HepG2 (cell line): ENCODE measurements at regions not wholly inside any gene's neighbourhood (a gene's known extent, or its start where the extent isn't known, plus 50 kb on each side); places are given as distances from the start of the nearest gene placed in this dataset.

Experiments used
- ATAC-seq: fragments of 200-7000 bp; cut with Tn5 transposase; 3 replicates; pipeline ENCODE4 v1.9.1; 2020; ENCODE audit warnings: mild to moderate bottlenecking, moderate library complexity
- BruUV-seq: library from RNA; stranded (reverse); fragments of 400-500 nt; replicated peaks from 2 replicates; lab custom pipeline; 2021; lab: Mats Ljungman, UMichigan
- CTCF ChIA-PET: fragments of 300-600 bp; formaldehyde crosslinking; extraction: SDS; loops from one replicate; lab custom pipeline; 2021; ENCODE audit warnings: low total read pairs, inconsistent platforms, low intra/inter-chr PET ratio; lab: Yijun Ruan, JAX
- POLR2A ChIA-PET: fragments of 350-600 bp; sonication (Branson Sonifier 250); formaldehyde crosslinking; loops from one replicate; lab custom pipeline; 2020; ENCODE audit warnings: antibody characterized with exemption, inconsistent platforms; lab: Yijun Ruan, JAX
- DNase-seq: peaks from one replicate; pipeline ENCODE4 v3.0.0-alpha.2; 2015; ENCODE audit warnings: low spot score
- FAIRE-seq: peaks from 3 replicates; lab custom pipeline; 2011; peaks lifted over from hg19 to GRCh38; lab: Jason Lieb, UNC
- H2AFZ ChIP-seq: one replicate; pipeline ENCODE4 v1.6.1; 2011; ENCODE audit warnings: low read length, inconsistent platforms
- H3K27ac ChIP-seq: fragments of 300-600 bp; 3 replicates; pipeline ENCODE4 v1.8.0; 2011; ENCODE audit warnings: mixed run types, mild to moderate bottlenecking, mixed read lengths, low read length, inconsistent platforms; ENCODE audit not compliant: insufficient read depth; ENCODE audit errors: extremely low read length
- H3K27me3 ChIP-seq, 2 experiments: fragments of 200-600 bp in 1 of 2; 2 replicates in 1 of 2; 3 replicates in 1 of 2; pipeline versions ENCODE4 v1.6.0 to v1.8.0; 2011; ENCODE audit warnings: low read length in 2 of 2, mild to moderate bottlenecking in 2 of 2, moderate library complexity in 2 of 2, inconsistent platforms in 1 of 2; ENCODE audit not compliant: insufficient read depth in 2 of 2, control insufficient read depth in 1 of 2
- H3K36me3 ChIP-seq, 2 experiments: fragments of 200-600 bp in 1 of 2; replicated peaks in 1 of 2; 2 replicates in 1 of 2; 3 replicates in 1 of 2; pipeline versions ENCODE4 v1.5.1 to v1.8.0; 2011; ENCODE audit warnings: low read length in 2 of 2, inconsistent platforms in 1 of 2; ENCODE audit not compliant: insufficient read depth in 2 of 2, control insufficient read depth in 1 of 2
- H3K4me1 ChIP-seq: 2 replicates; pipeline ENCODE4 v1.5.1; 2012; ENCODE audit warnings: low read length, inconsistent platforms; ENCODE audit not compliant: insufficient read depth
- H3K4me2 ChIP-seq: 2 replicates; pipeline ENCODE4 v1.6.0; 2011; ENCODE audit warnings: low read depth, low read length, inconsistent platforms
- H3K4me3 ChIP-seq, 3 experiments: fragments of 200-600 bp in 1 of 3; sonication (generic), shearing (Covaris generic) in 1 of 3; replicated peaks in 1 of 3; 2 replicates each; pipeline ENCODE4 v1.5.1; 2011 to 2016; ENCODE audit warnings: low read length in 3 of 3, inconsistent platforms in 2 of 3, low read depth in 2 of 3, mild to moderate bottlenecking in 2 of 3, control low read depth in 1 of 3, mixed read lengths in 1 of 3; ENCODE audit not compliant: insufficient read depth in 1 of 3
- H3K79me2 ChIP-seq: one replicate; pipeline ENCODE4 v1.6.1; 2011; ENCODE audit warnings: low read length, inconsistent platforms; ENCODE audit not compliant: insufficient read depth
- H3K9ac ChIP-seq: 2 replicates; pipeline ENCODE4 v1.6.0; 2011; ENCODE audit warnings: mild to moderate bottlenecking, low read depth, low read length, inconsistent platforms; ENCODE audit not compliant: insufficient read depth
- H3K9me3 ChIP-seq: 2 replicates; pipeline ENCODE4 v1.5.1; 2012; ENCODE audit warnings: mild to moderate bottlenecking, low read length
- H4K20me1 ChIP-seq: 2 replicates; pipeline ENCODE4 v1.6.0; 2011; ENCODE audit warnings: inconsistent platforms, mild to moderate bottlenecking, low read length, moderate library complexity; ENCODE audit not compliant: insufficient read depth
- BRCA1 ChIP-seq: sonication (generic); formaldehyde crosslinking; IDR thresholded peaks from 2 replicates; pipeline ENCODE4 v1.4.0; 2020; ENCODE audit warnings: missing genetic modification reagents
- HOXA5 ChIP-seq: sonication (generic); formaldehyde crosslinking; IDR thresholded peaks from 2 replicates; pipeline ENCODE4 v1.4.0; 2020; ENCODE audit warnings: missing genetic modification reagents
- JARID2 ChIP-seq: sonication (generic); formaldehyde crosslinking; IDR thresholded peaks from 2 replicates; pipeline ENCODE4 v1.8.1; 2023; ENCODE audit warnings: missing genetic modification reagents, inconsistent platforms; ENCODE audit not compliant: insufficient replicate concordance
- MAFG ChIP-seq: sonication (generic); formaldehyde crosslinking; IDR thresholded peaks from 2 replicates; pipeline ENCODE4 v1.5.1; 2020; ENCODE audit warnings: mild to moderate bottlenecking, missing genetic modification reagents
- NFATC3 ChIP-seq: sonication (generic); formaldehyde crosslinking; IDR thresholded peaks from 2 replicates; pipeline ENCODE4 v1.5.1; 2020; ENCODE audit warnings: mild to moderate bottlenecking, missing genetic modification reagents
- PRPF4 ChIP-seq: fragments of 200-400 bp; formaldehyde crosslinking; IDR thresholded peaks from 2 replicates; pipeline ENCODE4 v1.6.1; 2016; ENCODE audit warnings: low read length, low read depth; ENCODE audit not compliant: poor library complexity, severe bottlenecking
- SUZ12 ChIP-seq: fragments of 150-350 bp; IDR thresholded peaks from 2 replicates; pipeline ENCODE4 v1.6.1; 2014; ENCODE audit warnings: low read depth, low read length
- ZBTB3 ChIP-seq: sonication (generic); formaldehyde crosslinking; IDR thresholded peaks from 2 replicates; pipeline ENCODE4 v1.4.0; 2020; ENCODE audit warnings: low read depth, mild to moderate bottlenecking, moderate library complexity, missing genetic modification reagents, borderline replicate concordance
- ZNF510 ChIP-seq: sonication (generic); formaldehyde crosslinking; IDR thresholded peaks from 2 replicates; pipeline ENCODE4 v1.4.0; 2020; ENCODE audit warnings: low read depth, mild to moderate bottlenecking, missing genetic modification reagents
- ZNF644 ChIP-seq: IDR thresholded peaks from 2 replicates; pipeline ENCODE4 v1.6.1; 2016; ENCODE audit warnings: low read depth
- ZNF776 ChIP-seq: sonication (generic); formaldehyde crosslinking; IDR thresholded peaks from 2 replicates; pipeline ENCODE4 v1.4.0; 2020; ENCODE audit warnings: mild to moderate bottlenecking, missing genetic modification reagents
- WGBS: methylation state at CpG from one replicate; pipeline ENCODE4 v1.1.6; 2017; ENCODE audit warnings: low lambda C conversion rate; 5-methylcytosine and 5-hydroxymethylcytosine counted together
- in situ Hi-C: cut with HindIII; loops from 2 replicates; pipeline ENCODE4 v1.10.0; 2017; ENCODE audit warnings: low pct_unique_long_range_greater_than_20kb; ENCODE audit not compliant: extremely low pct_ligation_motif_present
- intact Hi-C: fragments of 100-400 bp; cut with micrococcal nuclease; formaldehyde crosslinking; loops from one replicate; pipeline ENCODE4 v1.10.0; 2022; ENCODE audit not compliant: unreplicated experiment
- TF ChIP-seq, protein P1 (sequence below): sonication (generic); formaldehyde crosslinking; conservative IDR thresholded peaks from 2 replicates; pipeline ENCODE4 v1.4.0; 2020; ENCODE audit warnings: missing genetic modification reagents
- TF ChIP-seq, protein P2 (sequence below): sonication (generic); formaldehyde crosslinking; IDR thresholded peaks from 2 replicates; pipeline ENCODE4 v1.5.0; 2020; ENCODE audit warnings: mild to moderate bottlenecking, missing genetic modification reagents
- TF ChIP-seq, protein P3 (sequence below): sonication (generic); formaldehyde crosslinking; IDR thresholded peaks from 2 replicates; pipeline ENCODE4 v1.4.0; 2020; ENCODE audit warnings: missing genetic modification reagents

DNA sequence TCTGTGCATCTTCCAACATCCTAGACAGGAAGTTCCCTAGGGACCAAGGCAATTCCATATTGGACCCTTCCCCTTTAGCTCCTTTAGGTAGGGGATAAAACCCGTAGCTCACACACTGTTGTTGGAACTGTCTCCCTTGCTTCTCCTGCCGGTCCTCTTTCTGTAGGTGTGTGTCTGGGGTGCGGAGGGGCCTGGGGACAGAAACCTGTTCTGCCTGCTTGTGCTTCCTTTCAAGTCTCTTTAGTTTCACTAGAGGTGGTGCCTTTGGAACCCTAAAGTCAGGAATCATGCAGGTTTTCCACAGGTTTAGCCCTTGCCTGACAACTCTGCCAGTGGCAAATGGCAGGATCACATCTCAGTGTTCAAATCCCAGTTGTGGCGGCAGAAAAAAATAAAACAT is 74.6 kb upstream of the PTGFRN start:
- intact Hi-C loops: no loop called here

More for the DNA sequence above, 74.6 kb upstream of the PTGFRN start:
- DNase-seq: no peak
- ATAC-seq: no peak
- Histone ChIP-seq H2AFZ (no peak overlapping the region), H3K9ac (no peak overlapping the region), H3K36me3 (no peaks in the 10 kb centered on the region), H3K4me2 (no peak overlapping the region), H3K27ac (no peak overlapping the region), H3K79me2 (no peaks in the 10 kb centered on the region), H3K27me3 (peaks cover 1 to 9% of the 10 kb centered on the region in 2 experiments; a peak in 2 of 5 replicates), H3K4me3 (no peak overlapping the region), H3K9me3 (no peaks in the 10 kb centered on the region), H4K20me1 (no peaks in the 10 kb centered on the region), H3K4me1 (no peaks in the 10 kb centered on the region)
- TF ChIP-seq ZNF644 (CRISPR knock-in tag) (no peak), ZBTB3 (no peak), PRPF4 (no peak), NFATC3 (CRISPR knock-in tag) (no peak), MAFG (no peak), JARID2 (no peak), ZNF510 (CRISPR knock-in tag) (no peak), SUZ12 (no peak), ZNF776 (CRISPR knock-in tag) (no peak), BRCA1 (CRISPR knock-in tag) (no peak), HOXA5 (CRISPR knock-in tag) (no peak)
- TF ChIP-seq, protein P1, sequence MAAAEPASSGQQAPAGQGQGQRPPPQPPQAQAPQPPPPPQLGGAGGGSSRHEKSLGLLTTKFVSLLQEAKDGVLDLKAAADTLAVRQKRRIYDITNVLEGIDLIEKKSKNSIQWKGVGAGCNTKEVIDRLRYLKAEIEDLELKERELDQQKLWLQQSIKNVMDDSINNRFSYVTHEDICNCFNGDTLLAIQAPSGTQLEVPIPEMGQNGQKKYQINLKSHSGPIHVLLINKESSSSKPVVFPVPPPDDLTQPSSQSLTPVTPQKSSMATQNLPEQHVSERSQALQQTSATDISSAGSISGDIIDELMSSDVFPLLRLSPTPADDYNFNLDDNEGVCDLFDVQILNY: no peak
- TF ChIP-seq, protein P2, sequence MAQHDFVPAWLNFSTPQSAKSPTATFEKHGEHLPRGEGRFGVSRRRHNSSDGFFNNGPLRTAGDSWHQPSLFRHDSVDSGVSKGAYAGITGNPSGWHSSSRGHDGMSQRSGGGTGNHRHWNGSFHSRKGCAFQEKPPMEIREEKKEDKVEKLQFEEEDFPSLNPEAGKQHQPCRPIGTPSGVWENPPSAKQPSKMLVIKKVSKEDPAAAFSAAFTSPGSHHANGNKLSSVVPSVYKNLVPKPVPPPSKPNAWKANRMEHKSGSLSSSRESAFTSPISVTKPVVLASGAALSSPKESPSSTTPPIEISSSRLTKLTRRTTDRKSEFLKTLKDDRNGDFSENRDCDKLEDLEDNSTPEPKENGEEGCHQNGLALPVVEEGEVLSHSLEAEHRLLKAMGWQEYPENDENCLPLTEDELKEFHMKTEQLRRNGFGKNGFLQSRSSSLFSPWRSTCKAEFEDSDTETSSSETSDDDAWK (CRISPR knock-in tag): no peak
- TF ChIP-seq, protein P3, sequence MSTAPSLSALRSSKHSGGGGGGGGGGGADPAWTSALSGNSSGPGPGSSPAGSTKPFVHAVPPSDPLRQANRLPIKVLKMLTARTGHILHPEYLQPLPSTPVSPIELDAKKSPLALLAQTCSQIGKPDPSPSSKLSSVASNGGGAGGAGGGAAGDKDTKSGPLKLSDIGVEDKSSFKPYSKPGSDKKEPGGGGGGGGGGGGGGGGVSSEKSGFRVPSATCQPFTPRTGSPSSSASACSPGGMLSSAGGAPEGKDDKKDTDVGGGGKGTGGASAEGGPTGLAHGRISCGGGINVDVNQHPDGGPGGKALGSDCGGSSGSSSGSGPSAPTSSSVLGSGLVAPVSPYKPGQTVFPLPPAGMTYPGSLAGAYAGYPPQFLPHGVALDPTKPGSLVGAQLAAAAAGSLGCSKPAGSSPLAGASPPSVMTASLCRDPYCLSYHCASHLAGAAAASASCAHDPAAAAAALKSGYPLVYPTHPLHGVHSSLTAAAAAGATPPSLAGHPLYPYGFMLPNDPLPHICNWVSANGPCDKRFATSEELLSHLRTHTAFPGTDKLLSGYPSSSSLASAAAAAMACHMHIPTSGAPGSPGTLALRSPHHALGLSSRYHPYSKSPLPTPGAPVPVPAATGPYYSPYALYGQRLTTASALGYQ (CRISPR knock-in tag): no peak
- ChIA-PET POLR2A (no interaction called here), CTCF (no interaction called here)
- no TSS peak for BruUV-seq
- FAIRE-seq: no peak
- WGBS: 30% methylated on average over 4 of the region's 4 CpGs
- in situ Hi-C loops: no loop called here
